Stimulated activated CD4-positive, alpha-beta T cell treated with anti-CD3 and anti-CD28 coated beads, Interleukin-2, amount 100 ng/mL, for 4 hours (primary cell): ENCODE measurements at regions not wholly inside any gene's neighbourhood (a gene's known extent, or its start where the extent isn't known, plus 50 kb on each side); places are given as distances from the start of the nearest gene placed in this dataset.

Source experiments
- DNase-seq: peaks from one replicate; pipeline ENCODE4 v3.0.0-alpha.2; 2020; ENCODE audit warnings: low read depth

GRCh38 chr16:5377280-5377898, 279.8 kb upstream of the EEF2KMT start:
- no peak for DNase-seq

- no peak for DNase-seq
These were observed 276.6 kb upstream of the EEF2KMT start for GRCh38 chr16:5374184-5374583.

GRCh38 chr16:5367951-5368350, 270.4 kb upstream of the EEF2KMT start:
- no peak for DNase-seq

GRCh38 chr16:5366126-5366525, 268.5 kb upstream of the EEF2KMT start:
- DNase-seq: no peak

- DNase-seq: no peak
These were observed 266.6 kb upstream of the EEF2KMT start for GRCh38 chr16:5364186-5364585.

GRCh38 chr16:5361322-5361721, 263.7 kb upstream of the EEF2KMT start:
- no peak for DNase-seq

- no peak for DNase-seq
These were observed 257.1 kb upstream of the EEF2KMT start for GRCh38 chr16:5354645-5355044.

GRCh38 chr16:5349670-5350517, 252.3 kb upstream of the EEF2KMT start:
- no peak for DNase-seq

GRCh38 chr16:5349101-5349500, 251.5 kb upstream of the EEF2KMT start:
- DNase-seq: no peak

GRCh38 chr16:5347561-5347960, 250.0 kb upstream of the EEF2KMT start:
- DNase-seq: no peak

- DNase-seq: no peak
These were observed 239.3 kb upstream of the EEF2KMT start for GRCh38 chr16:5336941-5337340.

GRCh38 chr16:5333991-5334390, 236.4 kb upstream of the EEF2KMT start:
- DNase-seq: no peak

- no peak for DNase-seq
These were observed 235.5 kb upstream of the EEF2KMT start for GRCh38 chr16:5333126-5333525.

- no peak for DNase-seq
These were observed 232.5 kb upstream of the EEF2KMT start for GRCh38 chr16:5330058-5330457.

GRCh38 chr16:5328546-5328945, 231.0 kb upstream of the EEF2KMT start:
- no peak for DNase-seq

GRCh38 chr16:5326395-5326794, 228.8 kb upstream of the EEF2KMT start:
- DNase-seq: no peak

- DNase-seq: no peak
These were observed 228.3 kb upstream of the EEF2KMT start for GRCh38 chr16:5325932-5326331.

- DNase-seq: no peak
These were observed 225.9 kb upstream of the EEF2KMT start for GRCh38 chr16:5323284-5324141.

GRCh38 chr16:5321930-5322329, 224.3 kb upstream of the EEF2KMT start:
- no peak for DNase-seq

GRCh38 chr16:5319799-5320198, 222.2 kb upstream of the EEF2KMT start:
- no peak for DNase-seq

GRCh38 chr16:5315914-5316313, 218.3 kb upstream of the EEF2KMT start:
- no peak for DNase-seq

GRCh38 chr16:5314377-5314776, 216.8 kb upstream of the EEF2KMT start:
- DNase-seq: no peak
